IMR-90 (cell line): ENCODE measurements at regions not wholly inside any gene's neighbourhood (a gene's known extent, or its start where the extent isn't known, plus 50 kb on each side); places are given as distances from the start of the nearest gene placed in this dataset.

Source experiments
- ATAC-seq: fragments of 200-7000 bp; cut with Tn5 transposase; 2 replicates; pipeline ENCODE4 v1.9.1; 2020; ENCODE audit warnings: low read depth, mild to moderate bottlenecking, moderate library complexity
- BruUV-seq: library from RNA; stranded (reverse); fragments of 400-500 nt; replicated peaks from 2 replicates; lab custom pipeline; 2021; lab: Mats Ljungman, UMichigan
- CTCF ChIA-PET: fragments of 300-600 bp; formaldehyde crosslinking; extraction: SDS; loops from one replicate; lab custom pipeline; 2021; ENCODE audit warnings: antibody characterized with exemption; lab: Yijun Ruan, JAX
- POLR2A ChIA-PET: fragments of 300-600 bp; sonication (Branson Sonifier 250); formaldehyde crosslinking; loops from one replicate; lab custom pipeline; 2022; ENCODE audit warnings: antibody characterized with exemption; ENCODE audit not compliant: unreplicated experiment; lab: Charles Lee
- DNase-seq: peaks from one replicate; pipeline ENCODE4 v3.0.0; 2013
- H2AFZ ChIP-seq: replicated peaks from 2 replicates; pipeline ENCODE3; 2013; ENCODE audit warnings: low read length, mild to moderate bottlenecking; ENCODE audit not compliant: poor library complexity
- H2AK5ac ChIP-seq: 2 replicates; pipeline ENCODE4 v1.6.1; 2013; ENCODE audit warnings: low read depth, low read length, inconsistent platforms
- H2AK9ac ChIP-seq: replicated peaks from 2 replicates; pipeline ENCODE3; 2013; ENCODE audit warnings: mild to moderate bottlenecking, low read depth, low read length, moderate library complexity; ENCODE audit not compliant: poor library complexity
- H2BK120ac ChIP-seq: 2 replicates; pipeline ENCODE4 v1.6.1; 2013; ENCODE audit warnings: low read depth, low read length, inconsistent platforms
- H2BK15ac ChIP-seq: 3 replicates; pipeline ENCODE4 v1.6.1; 2013; ENCODE audit warnings: low read depth, low read length, inconsistent platforms
- H2BK20ac ChIP-seq: 2 replicates; pipeline ENCODE4 v1.6.1; 2013; ENCODE audit warnings: low read depth, mild to moderate bottlenecking, inconsistent platforms, low read length, moderate library complexity
- H2BK5ac ChIP-seq: 2 replicates; pipeline ENCODE4 v1.6.1; 2013; ENCODE audit warnings: mild to moderate bottlenecking, low read depth, low read length, inconsistent platforms; ENCODE audit not compliant: poor library complexity, severe bottlenecking
- H3K14ac ChIP-seq: replicated peaks from 2 replicates; pipeline ENCODE4 v1.6.1; 2013; ENCODE audit warnings: low read depth, low read length, inconsistent platforms
- H3K18ac ChIP-seq: 2 replicates; pipeline ENCODE4 v1.6.1; 2013; ENCODE audit warnings: low read depth, low read length, control low read depth
- H3K23ac ChIP-seq: 2 replicates; pipeline ENCODE4 v1.6.1; 2013; ENCODE audit warnings: low read depth, low read length, inconsistent platforms
- H3K27ac ChIP-seq: 2 replicates; pipeline ENCODE4 v1.5.1; 2013; ENCODE audit warnings: mild to moderate bottlenecking, control low read depth, low read length; ENCODE audit not compliant: insufficient read depth
- H3K27me3 ChIP-seq: 2 replicates; pipeline ENCODE4 v1.6.1; 2013; ENCODE audit warnings: low read length; ENCODE audit not compliant: control insufficient read depth, insufficient read depth
- H3K36me3 ChIP-seq: 2 replicates; pipeline ENCODE4 v1.6.1; 2013; ENCODE audit warnings: low read length, mixed read lengths; ENCODE audit not compliant: control insufficient read depth, insufficient read depth
- H3K4ac ChIP-seq: 2 replicates; pipeline ENCODE4 v1.6.1; 2013; ENCODE audit warnings: low read depth, low read length, inconsistent platforms
- H3K4me1 ChIP-seq: 2 replicates; pipeline ENCODE4 v1.6.1; 2013; ENCODE audit warnings: low read length, mixed read lengths; ENCODE audit not compliant: control insufficient read depth, insufficient read depth
- H3K4me2 ChIP-seq: 2 replicates; pipeline ENCODE4 v1.6.1; 2013; ENCODE audit warnings: low read depth, mild to moderate bottlenecking, control low read depth, low read length, moderate library complexity
- H3K4me3 ChIP-seq: 2 replicates; pipeline ENCODE4 v1.5.1; 2013; ENCODE audit warnings: low read depth, mild to moderate bottlenecking, control low read depth, low read length, moderate library complexity; ENCODE audit not compliant: insufficient read depth
- H3K56ac ChIP-seq: 2 replicates; pipeline ENCODE4 v1.6.1; 2013; ENCODE audit warnings: low read length, inconsistent platforms; ENCODE audit not compliant: insufficient read depth; ENCODE audit errors: extremely low read depth
- H3K79me1 ChIP-seq, 2 experiments: 2 replicates each; pipeline ENCODE4 v1.6.1; 2013; ENCODE audit warnings: low read length in 2 of 2, inconsistent platforms in 1 of 2, low read depth in 1 of 2
- H3K9ac ChIP-seq: 2 replicates; pipeline ENCODE4 v1.6.1; 2013; ENCODE audit warnings: low read depth, low read length, control low read depth
- H3K9me1 ChIP-seq: 2 replicates; pipeline ENCODE4 v1.6.1; 2013; ENCODE audit warnings: low read length, inconsistent platforms; ENCODE audit not compliant: insufficient read depth
- H3K9me3 ChIP-seq: 2 replicates; pipeline ENCODE4 v1.6.1; 2013; ENCODE audit warnings: low read length; ENCODE audit not compliant: control insufficient read depth, insufficient read depth
- H4K20me1 ChIP-seq: 2 replicates; pipeline ENCODE4 v1.6.1; 2013; ENCODE audit warnings: low read length, inconsistent platforms; ENCODE audit not compliant: insufficient read depth
- H4K5ac ChIP-seq: 2 replicates; pipeline ENCODE4 v1.6.1; 2013; ENCODE audit warnings: mild to moderate bottlenecking, low read depth, low read length, control low read depth
- H4K8ac ChIP-seq, 2 experiments: 2 replicates each; pipeline ENCODE4 v1.6.1; 2013; ENCODE audit warnings: low read depth in 2 of 2, low read length in 2 of 2, control low read depth in 1 of 2, inconsistent platforms in 1 of 2
- H4K91ac ChIP-seq: 2 replicates; pipeline ENCODE4 v1.6.1; 2013; ENCODE audit warnings: low read depth, low read length, inconsistent platforms; ENCODE audit not compliant: insufficient read depth
- CEBPB ChIP-seq: IDR thresholded peaks from 2 replicates; pipeline ENCODE4 v1.6.1; 2012; ENCODE audit warnings: low read depth, low read length, improper control_type of control experiment
- CHD1 ChIP-seq: IDR thresholded peaks from 2 replicates; pipeline ENCODE4 v1.6.1; 2012; ENCODE audit warnings: low read depth, low read length, improper control_type of control experiment
- FOS ChIP-seq: fragments of 150-350 bp; IDR thresholded peaks from 2 replicates; pipeline ENCODE4 v1.6.1; 2016; ENCODE audit warnings: low read depth, low read length
- MAZ ChIP-seq: IDR thresholded peaks from 2 replicates; pipeline ENCODE4 v1.6.1; 2012; ENCODE audit warnings: low read depth, mild to moderate bottlenecking, low read length, improper control_type of control experiment, moderate library complexity, borderline replicate concordance
- MXI1 ChIP-seq: IDR thresholded peaks from 2 replicates; pipeline ENCODE4 v1.6.1; 2012; ENCODE audit warnings: low read depth, mild to moderate bottlenecking, low read length, moderate library complexity, borderline replicate concordance
- NFE2L2 ChIP-seq: fragments of 150-350 bp; IDR thresholded peaks from 2 replicates; pipeline ENCODE4 v1.6.1; 2016; ENCODE audit warnings: low read depth, mild to moderate bottlenecking, low read length
- POLR2A ChIP-seq: IDR thresholded peaks from 2 replicates; pipeline ENCODE4 v1.6.1; 2012; ENCODE audit warnings: mild to moderate bottlenecking, low read depth, low read length
- RAD21 ChIP-seq: IDR thresholded peaks from 2 replicates; pipeline ENCODE4 v1.6.1; 2012; ENCODE audit warnings: low read length, improper control_type of control experiment
- RCOR1 ChIP-seq: IDR thresholded peaks from 2 replicates; pipeline ENCODE4 v1.6.1; 2012; ENCODE audit warnings: mild to moderate bottlenecking, low read length, improper control_type of control experiment; ENCODE audit not compliant: insufficient replicate concordance
- RFX5 ChIP-seq: IDR thresholded peaks from 2 replicates; pipeline ENCODE4 v1.8.0; 2012; ENCODE audit warnings: low read depth, mild to moderate bottlenecking, low read length, moderate library complexity
- SMC3 ChIP-seq: fragments of 150-350 bp; IDR thresholded peaks from 2 replicates; pipeline ENCODE4 v1.6.1; 2016; ENCODE audit warnings: low read depth, mild to moderate bottlenecking, antibody characterized with exemption, low read length, moderate library complexity
- WGBS, 2 experiments: methylation state at CpG; one replicate each; pipeline versions ENCODE4 v1.1.5 to v1.1.7; 2013; ENCODE audit warnings: missing lambda C conversion rate in 2 of 2; ENCODE audit not compliant: insufficient read length in 1 of 2; ENCODE audit errors: extremely low coverage in 2 of 2; 5-methylcytosine and 5-hydroxymethylcytosine counted together
- dilution Hi-C: fragments of 300-500 bp; cut with HindIII; formaldehyde crosslinking; loops from one replicate; pipeline ENCODE4 v1.14.3; 2018; ENCODE audit warnings: low sequenced_read_pairs; ENCODE audit not compliant: unreplicated experiment
- in situ Hi-C: fragments of 300-500 bp; cut with MboI; formaldehyde crosslinking; loops from 3 replicates; pipeline ENCODE4 v1.14.3; 2019; ENCODE audit warnings: low sequenced_read_pairs, inconsistent platforms, mixed read lengths
- intact Hi-C: fragments of 100-400 bp; cut with micrococcal nuclease; formaldehyde crosslinking; loops from 2 replicates; pipeline ENCODE4 v1.10.0; 2022
- TF ChIP-seq, protein P1 (sequence below): fragments of 150-350 bp; IDR thresholded peaks from 2 replicates; pipeline ENCODE4 v1.6.1; 2017; ENCODE audit warnings: mild to moderate bottlenecking, antibody characterized with exemption, low read length, low read depth

- no peak overlapping the region for H3K27ac ChIP-seq
- DNase-seq (no peak), ATAC-seq (no peak)
- H3K56ac ChIP-seq, result no peak overlapping the region
- CTCF ChIA-PET, result interaction anchor here (1.0 kb wide), 1 partner anchor 12 kb away, joined by 3 read pairs; no protein-coding TSS in a partner anchor
- H3K36me3 ChIP-seq, result no peaks in the 10 kb centered on the region
- H3K79me1 ChIP-seq, result no peaks in the 10 kb centered on the region
- no peak overlapping the region for H2BK5ac ChIP-seq
- no peak overlapping the region for H3K4me2 ChIP-seq
- dilution Hi-C loops, result no loop called here
- no peak overlapping the region for H2BK15ac ChIP-seq
- H4K20me1 ChIP-seq, result no peaks in the 10 kb centered on the region
- no peaks in the 10 kb centered on the region for H3K9me1 ChIP-seq
- H4K91ac ChIP-seq, result no peak overlapping the region
- no peak overlapping the region for H4K8ac ChIP-seq
- H3K27me3 ChIP-seq, result no peaks in the 10 kb centered on the region
- no TSS peak for BruUV-seq
- in situ Hi-C loops, result no loop called here
- no peaks in the 10 kb centered on the region for H3K9me3 ChIP-seq
- no CpG with 5 or more reads among the region's 3 CpGs for WGBS, 2 experiments
- no peak overlapping the region for H2AFZ ChIP-seq
- TF ChIP-seq SMC3 (no peak), FOS (no peak), MAZ (no peak), NFE2L2 (no peak), CHD1 (no peak), RFX5 (no peak), RAD21 (no peak), MXI1 (no peak), CEBPB (no peak), RCOR1 (no peak), POLR2A (no peak)
- TF ChIP-seq, protein P1, sequence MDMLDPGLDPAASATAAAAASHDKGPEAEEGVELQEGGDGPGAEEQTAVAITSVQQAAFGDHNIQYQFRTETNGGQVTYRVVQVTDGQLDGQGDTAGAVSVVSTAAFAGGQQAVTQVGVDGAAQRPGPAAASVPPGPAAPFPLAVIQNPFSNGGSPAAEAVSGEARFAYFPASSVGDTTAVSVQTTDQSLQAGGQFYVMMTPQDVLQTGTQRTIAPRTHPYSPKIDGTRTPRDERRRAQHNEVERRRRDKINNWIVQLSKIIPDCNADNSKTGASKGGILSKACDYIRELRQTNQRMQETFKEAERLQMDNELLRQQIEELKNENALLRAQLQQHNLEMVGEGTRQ, result no peak
- peaks cover 5% of the 10 kb centered on the region for H3K4me1 ChIP-seq
- no peak overlapping the region for H4K5ac ChIP-seq
- no peak overlapping the region for H3K18ac ChIP-seq
- no peak overlapping the region for H3K4ac ChIP-seq
- no peak overlapping the region for H2AK9ac ChIP-seq
- intact Hi-C loops, result no loop called here
- POLR2A ChIA-PET, result no interaction called here
- no peak overlapping the region for H3K23ac ChIP-seq
- no peak overlapping the region for H3K4me3 ChIP-seq
- H2BK20ac ChIP-seq, result no peak overlapping the region
- no peak overlapping the region for H2AK5ac ChIP-seq
- no peak overlapping the region for H2BK120ac ChIP-seq
- H3K14ac ChIP-seq, result no peak overlapping the region
- no peak overlapping the region for H3K9ac ChIP-seq
Observed at GRCh38 chr4:15182600-15183220, 180.4 kb downstream of the CPEB2 start.
